Activated CD4-positive, alpha-beta T cell treated with anti-CD3 and anti-CD28 coated beads, Interleukin-2, amount 10 ng/mL, durations not matched to agents 7 days and 5 days (primary cell): ENCODE measurements at regions not wholly inside any gene's neighbourhood (a gene's known extent, or its start where the extent isn't known, plus 50 kb on each side); places are given as distances from the start of the nearest gene placed in this dataset.
"Not testable (repeated sequence)": the region's sequence is repeated elsewhere in the genome, so short reads cannot be mapped to it uniquely, and the experiment has no call there.

Source experiments
- CTCF ChIA-PET: fragments of 350-600 bp; sonication (Branson Sonifier 250); formaldehyde crosslinking; loops from one replicate; lab custom pipeline; 2021; ENCODE audit warnings: antibody characterized with exemption; lab: Charles Lee
- POLR2A ChIA-PET: fragments of 350-600 bp; sonication (Branson Sonifier 250); formaldehyde crosslinking; loops from one replicate; lab custom pipeline; 2021; ENCODE audit warnings: antibody characterized with exemption; lab: Charles Lee
- DNase-seq: peaks from one replicate; pipeline ENCODE4 v3.0.0-alpha.2; 2020
- H3K27ac Mint-ChIP-seq: one replicate; pipeline ENCODE4 v1.8.0; 2021; ENCODE audit warnings: mild to moderate bottlenecking, moderate library complexity, mixed read lengths
- H3K27me3 Mint-ChIP-seq: one replicate; pipeline ENCODE4 v1.8.0; 2021; ENCODE audit warnings: mixed read lengths
- H3K36me3 Mint-ChIP-seq: one replicate; pipeline ENCODE4 v1.8.0; 2021; ENCODE audit warnings: low read depth, mixed read lengths
- H3K4me1 Mint-ChIP-seq: one replicate; pipeline ENCODE4 v1.8.0; 2021; ENCODE audit warnings: mixed read lengths
- H3K4me3 Mint-ChIP-seq: one replicate; pipeline ENCODE4 v1.8.0; 2021; ENCODE audit warnings: mild to moderate bottlenecking, moderate library complexity, mixed read lengths
- H3K9me3 Mint-ChIP-seq: one replicate; pipeline ENCODE4 v1.8.0; 2021; ENCODE audit warnings: mixed read lengths

DNA sequence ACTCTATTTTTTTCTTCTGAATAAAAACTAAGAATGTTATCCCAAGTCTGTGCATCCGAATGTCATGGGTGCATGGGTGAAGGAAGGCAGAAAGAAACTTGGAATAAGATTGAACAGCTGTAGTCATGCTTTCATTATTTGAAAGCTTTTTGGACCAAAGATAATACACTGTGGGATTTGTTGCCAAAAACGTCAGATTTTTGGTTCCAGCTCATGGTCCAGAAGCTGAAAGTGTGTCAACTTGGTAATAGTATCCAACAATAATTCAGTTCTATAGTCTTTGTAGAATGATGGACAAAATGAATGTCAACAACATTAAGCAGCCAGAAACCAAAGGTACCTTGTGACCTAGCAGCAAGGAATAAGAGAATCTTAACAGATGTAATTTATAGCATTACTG lies 327.9 kb upstream of the ADAMTS9 start:
- Mint-ChIP-seq H3K4me1 (no peaks in the 10 kb centered on the region), H3K27ac (no peak overlapping the region), H3K27me3 (no peaks in the 10 kb centered on the region), H3K9me3 (peaks cover 3% of the 10 kb centered on the region), H3K36me3 (no peaks in the 10 kb centered on the region), H3K4me3 (no peak overlapping the region)
- POLR2A ChIA-PET, result no interaction called here
- CTCF ChIA-PET, result no interaction called here
- DNase-seq, result no peak

- Mint-ChIP-seq H3K27me3 (no peaks in the 10 kb centered on the region), H3K36me3 (no peaks in the 10 kb centered on the region), H3K4me1 (no peaks in the 10 kb centered on the region), H3K27ac (no peak overlapping the region), H3K9me3 (peaks cover 3% of the 10 kb centered on the region), H3K4me3 (no peak overlapping the region)
- no peak for DNase-seq
- CTCF ChIA-PET, result no interaction called here
- POLR2A ChIA-PET, result no interaction called here
These were observed 325.3 kb upstream of the ADAMTS9 start for GRCh38 chr3:65013053-65013452.

GRCh38 chr3:65006300-65006739 lies 318.5 kb upstream of the ADAMTS9 start:
- no peaks in the 10 kb centered on the region for H3K4me1 Mint-ChIP-seq
- POLR2A ChIA-PET, result no interaction called here
- no peaks in the 10 kb centered on the region for H3K36me3 Mint-ChIP-seq
- CTCF ChIA-PET, result no interaction called here
- DNase-seq, result no peak
- no peak overlapping the region for H3K4me3 Mint-ChIP-seq
- peaks cover 2% of the 10 kb centered on the region for H3K9me3 Mint-ChIP-seq
- no peak overlapping the region for H3K27ac Mint-ChIP-seq
- H3K27me3 Mint-ChIP-seq, result no peaks in the 10 kb centered on the region

DNA sequence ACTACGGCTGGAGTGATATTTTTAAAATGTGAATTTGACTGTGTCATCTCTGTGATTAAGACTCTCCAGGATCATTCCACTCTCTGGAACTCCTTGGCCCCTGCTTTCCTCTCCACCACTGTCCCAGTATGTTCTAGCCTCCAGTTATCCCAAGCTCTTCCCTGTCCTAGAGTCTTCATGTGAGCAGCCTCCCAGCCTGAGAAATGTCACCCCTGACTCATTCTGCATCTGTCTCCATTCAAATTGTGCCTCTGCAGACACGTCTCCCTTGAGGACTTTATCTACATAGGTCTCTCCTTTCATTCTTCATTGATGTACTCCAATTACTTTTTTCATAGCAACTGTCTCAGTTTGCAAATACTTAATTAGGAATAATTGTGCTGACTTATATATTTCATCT lies 317.7 kb upstream of the ADAMTS9 start:
- Mint-ChIP-seq H3K4me3 (no peak overlapping the region), H3K27me3 (no peaks in the 10 kb centered on the region), H3K27ac (no peak overlapping the region), H3K36me3 (no peaks in the 10 kb centered on the region), H3K9me3 (peaks cover 2% of the 10 kb centered on the region), H3K4me1 (no peaks in the 10 kb centered on the region)
- CTCF ChIA-PET, result no interaction called here
- POLR2A ChIA-PET, result no interaction called here
- DNase-seq, result no peak

DNA sequence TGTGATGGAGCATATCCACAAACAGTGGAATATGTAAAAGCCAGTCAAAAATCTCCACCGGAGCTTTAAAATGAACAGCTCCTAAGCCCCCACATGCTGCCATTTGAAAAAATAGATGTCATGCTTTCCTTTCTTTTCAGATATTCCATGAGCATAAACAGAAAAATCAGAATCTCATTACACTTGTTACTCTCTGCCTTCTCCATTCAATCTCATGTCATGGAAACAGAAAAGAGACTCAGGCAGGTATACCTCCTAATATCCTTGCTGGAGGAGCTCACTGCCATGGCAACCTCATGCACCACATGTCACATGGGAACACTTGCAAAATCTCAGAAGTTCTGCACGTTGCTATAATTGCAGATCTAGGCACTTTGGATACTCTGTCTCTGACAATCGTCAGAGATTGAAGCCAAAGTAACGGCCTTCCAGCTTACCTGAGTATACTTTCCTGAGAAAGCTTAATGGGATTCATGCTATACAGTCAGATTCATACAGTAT lies 317.0 kb upstream of the ADAMTS9 start:
- H3K9me3 Mint-ChIP-seq, result peaks cover 2% of the 10 kb centered on the region
- no peaks in the 10 kb centered on the region for H3K27me3 Mint-ChIP-seq
- CTCF ChIA-PET, result no interaction called here
- DNase-seq, result no peak
- POLR2A ChIA-PET, result no interaction called here
- H3K36me3 Mint-ChIP-seq, result no peaks in the 10 kb centered on the region
- no peak overlapping the region for H3K27ac Mint-ChIP-seq
- H3K4me1 Mint-ChIP-seq, result no peaks in the 10 kb centered on the region
- no peak overlapping the region for H3K4me3 Mint-ChIP-seq

- no peaks in the 10 kb centered on the region for H3K27me3 Mint-ChIP-seq
- no peak overlapping the region for H3K4me3 Mint-ChIP-seq
- ChIA-PET CTCF (no interaction called here), POLR2A (no interaction called here)
- DNase-seq, result no peak
- H3K27ac Mint-ChIP-seq, result no peak overlapping the region
- H3K9me3 Mint-ChIP-seq, result peaks cover 5% of the 10 kb centered on the region
- no peaks in the 10 kb centered on the region for H3K36me3 Mint-ChIP-seq
- H3K4me1 Mint-ChIP-seq, result no peaks in the 10 kb centered on the region
These were observed 316.5 kb upstream of the ADAMTS9 start for GRCh38 chr3:65004306-65004705.

DNA sequence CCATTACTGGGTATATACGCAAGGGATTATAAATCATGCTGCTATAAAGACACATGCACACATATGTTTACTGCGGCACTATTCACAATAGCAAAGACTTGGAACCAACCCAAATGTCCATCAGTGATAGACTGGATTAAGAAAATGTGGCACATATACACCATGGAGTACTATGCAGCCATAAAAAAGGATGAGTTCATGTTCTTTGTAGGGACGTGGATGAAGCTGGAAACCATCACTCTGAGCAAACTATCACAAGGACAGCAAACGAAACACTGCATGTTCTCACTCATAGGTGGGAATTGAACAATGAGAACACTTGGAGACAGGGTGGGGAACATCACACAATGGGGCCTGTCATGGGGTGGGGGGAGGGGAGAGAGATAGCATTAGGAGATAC lies 313.3 kb upstream of the ADAMTS9 start:
- H3K27me3 Mint-ChIP-seq, H3K4me1 Mint-ChIP-seq, CTCF ChIA-PET, H3K36me3 Mint-ChIP-seq, POLR2A ChIA-PET, H3K27ac Mint-ChIP-seq, H3K9me3 Mint-ChIP-seq, H3K4me3 Mint-ChIP-seq, DNase-seq: not testable (repeated sequence)

DNA sequence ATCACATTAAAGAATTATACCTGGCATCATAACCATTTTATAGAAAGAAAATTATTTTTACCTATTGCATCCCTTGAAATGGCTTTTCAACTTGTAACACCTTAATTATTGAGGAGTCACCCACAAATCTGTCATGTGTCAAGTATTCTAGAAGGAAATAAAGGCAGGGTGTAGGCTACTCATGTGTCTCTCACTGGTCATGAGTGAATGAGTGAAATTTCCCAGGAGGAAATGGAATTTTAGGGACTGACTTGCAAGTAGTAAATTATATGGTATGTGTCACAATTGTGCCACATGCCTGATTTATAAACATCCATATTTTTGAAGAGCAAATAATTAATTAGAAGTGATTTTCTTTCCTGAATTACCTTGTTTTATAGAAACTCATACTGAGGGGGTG lies 310.5 kb upstream of the ADAMTS9 start:
- CTCF ChIA-PET, result no interaction called here
- Mint-ChIP-seq H3K4me3 (no peak overlapping the region), H3K27me3 (no peaks in the 10 kb centered on the region), H3K27ac (no peak overlapping the region), H3K4me1 (no peaks in the 10 kb centered on the region), H3K36me3 (no peaks in the 10 kb centered on the region), H3K9me3 (peaks cover 4% of the 10 kb centered on the region)
- no peak for DNase-seq
- POLR2A ChIA-PET, result no interaction called here

GRCh38 chr3:64995857-64996551 lies 308.2 kb upstream of the ADAMTS9 start:
- Mint-ChIP-seq H3K27ac (no peak overlapping the region), H3K36me3 (no peaks in the 10 kb centered on the region), H3K4me3 (no peak overlapping the region), H3K27me3 (no peaks in the 10 kb centered on the region), H3K9me3 (peaks cover 4% of the 10 kb centered on the region), H3K4me1 (no peaks in the 10 kb centered on the region)
- ChIA-PET POLR2A (no interaction called here), CTCF (no interaction called here)
- DNase-seq, result no peak

DNA sequence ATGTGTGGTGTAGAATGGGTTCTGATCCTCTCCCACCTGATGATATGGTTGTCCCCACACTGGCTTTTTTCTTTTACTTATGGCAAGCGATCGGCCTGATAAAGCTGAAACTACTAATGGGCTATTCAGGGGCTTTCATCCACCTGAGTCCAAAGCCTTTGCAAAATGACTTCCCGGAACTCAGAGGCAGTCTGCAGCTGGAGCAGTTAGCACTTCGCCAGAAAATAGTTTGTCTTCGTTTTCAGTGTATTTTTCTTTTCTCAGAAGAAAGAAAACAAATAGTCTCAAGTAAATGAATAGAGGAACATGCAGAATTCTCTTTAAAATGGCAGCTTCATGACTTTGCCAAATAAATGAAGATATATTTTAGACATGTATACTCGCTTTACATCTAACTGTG lies 306.0 kb upstream of the ADAMTS9 start:
- H3K36me3 Mint-ChIP-seq, result no peaks in the 10 kb centered on the region
- H3K4me3 Mint-ChIP-seq, result no peak overlapping the region
- CTCF ChIA-PET, result no interaction called here
- POLR2A ChIA-PET, result no interaction called here
- no peak overlapping the region for H3K27ac Mint-ChIP-seq
- H3K27me3 Mint-ChIP-seq, result no peaks in the 10 kb centered on the region
- no peaks in the 10 kb centered on the region for H3K4me1 Mint-ChIP-seq
- no peak for DNase-seq
- peaks cover under 1% of the 10 kb centered on the region for H3K9me3 Mint-ChIP-seq

- no peak overlapping the region for H3K27ac Mint-ChIP-seq
- ChIA-PET POLR2A (no interaction called here), CTCF (no interaction called here)
- no peak overlapping the region for H3K4me3 Mint-ChIP-seq
- no peak for DNase-seq
- H3K36me3 Mint-ChIP-seq, result no peaks in the 10 kb centered on the region
- no peaks in the 10 kb centered on the region for H3K4me1 Mint-ChIP-seq
- peaks cover 6% of the 10 kb centered on the region for H3K9me3 Mint-ChIP-seq
- H3K27me3 Mint-ChIP-seq, result no peaks in the 10 kb centered on the region
These were observed 304.9 kb upstream of the ADAMTS9 start for GRCh38 chr3:64992530-64993285.

DNA sequence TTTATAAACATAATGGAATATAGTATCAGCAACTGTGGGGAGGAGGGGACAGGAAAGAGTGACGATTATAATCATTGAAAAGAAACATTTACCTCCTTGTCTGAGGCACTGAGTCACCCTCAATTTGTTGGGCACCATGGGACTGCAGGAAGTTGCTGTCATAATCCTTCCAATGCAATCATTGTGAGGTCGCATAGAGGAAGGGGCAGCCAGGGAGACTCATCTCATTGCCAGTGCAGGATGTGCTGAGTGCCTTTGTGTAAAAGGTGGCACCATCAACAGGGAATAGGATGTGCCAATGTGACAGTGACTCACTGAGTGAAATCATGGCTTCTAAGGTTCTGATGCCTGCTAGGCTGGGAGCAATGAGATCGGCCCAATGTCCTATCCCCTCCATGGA lies 300.4 kb upstream of the ADAMTS9 start:
- no peak for DNase-seq
- CTCF ChIA-PET, result no interaction called here
- Mint-ChIP-seq H3K27me3 (no peaks in the 10 kb centered on the region), H3K4me1 (no peaks in the 10 kb centered on the region), H3K36me3 (no peaks in the 10 kb centered on the region), H3K9me3 (peaks cover 8% of the 10 kb centered on the region), H3K4me3 (no peak overlapping the region), H3K27ac (no peak overlapping the region)
- POLR2A ChIA-PET, result no interaction called here

- H3K9me3 Mint-ChIP-seq, result peaks cover 8% of the 10 kb centered on the region
- POLR2A ChIA-PET, result no interaction called here
- H3K27ac Mint-ChIP-seq, result no peak overlapping the region
- CTCF ChIA-PET, result no interaction called here
- no peaks in the 10 kb centered on the region for H3K4me1 Mint-ChIP-seq
- H3K27me3 Mint-ChIP-seq, result no peaks in the 10 kb centered on the region
- no peaks in the 10 kb centered on the region for H3K36me3 Mint-ChIP-seq
- no peak overlapping the region for H3K4me3 Mint-ChIP-seq
- no peak for DNase-seq
These were observed 299.9 kb upstream of the ADAMTS9 start for GRCh38 chr3:64987726-64988125.
